Nephron (organoid): ENCODE measurements at regions not wholly inside any gene's neighbourhood (a gene's known extent, or its start where the extent isn't known, plus 50 kb on each side); places are given as distances from the start of the nearest gene placed in this dataset.
"Not testable (repeated sequence)": the region's sequence is repeated elsewhere in the genome, so short reads cannot be mapped to it uniquely, and the experiment has no call there.

Experiments
- H3K27ac Mint-ChIP-seq, 3 experiments: 2 replicates each; pipeline ENCODE4 v1.8.0; 2020; ENCODE audit warnings: mixed read lengths in 3 of 3, mild to moderate bottlenecking in 2 of 3, moderate library complexity in 1 of 3
- H3K27me3 Mint-ChIP-seq: 2 replicates; pipeline ENCODE4 v1.8.0; 2021; ENCODE audit warnings: low read depth, mild to moderate bottlenecking, moderate library complexity, mixed read lengths
- H3K36me3 Mint-ChIP-seq: 2 replicates; pipeline ENCODE4 v1.8.0; 2020; ENCODE audit warnings: low read depth, mixed read lengths
- H3K4me1 Mint-ChIP-seq: 2 replicates; pipeline ENCODE4 v1.8.0; 2020; ENCODE audit warnings: mixed read lengths
- H3K4me3 Mint-ChIP-seq, 3 experiments: 2 replicates each; pipeline ENCODE4 v1.8.0; 2020; ENCODE audit warnings: mild to moderate bottlenecking in 3 of 3, mixed read lengths in 3 of 3, moderate library complexity in 2 of 3
- H3K9me3 Mint-ChIP-seq: 2 replicates; pipeline ENCODE4 v1.8.0; 2020; ENCODE audit warnings: mixed read lengths
- TF ChIP-seq, protein P1 (sequence below), 3 experiments: fragments of 200-600 bp; sonication (generic); IDR thresholded peaks; one replicate each; pipeline ENCODE4 v1.5.0; 2021; ENCODE audit warnings: antibody characterized with exemption in 3 of 3; ENCODE audit not compliant: unreplicated experiment in 3 of 3

DNA sequence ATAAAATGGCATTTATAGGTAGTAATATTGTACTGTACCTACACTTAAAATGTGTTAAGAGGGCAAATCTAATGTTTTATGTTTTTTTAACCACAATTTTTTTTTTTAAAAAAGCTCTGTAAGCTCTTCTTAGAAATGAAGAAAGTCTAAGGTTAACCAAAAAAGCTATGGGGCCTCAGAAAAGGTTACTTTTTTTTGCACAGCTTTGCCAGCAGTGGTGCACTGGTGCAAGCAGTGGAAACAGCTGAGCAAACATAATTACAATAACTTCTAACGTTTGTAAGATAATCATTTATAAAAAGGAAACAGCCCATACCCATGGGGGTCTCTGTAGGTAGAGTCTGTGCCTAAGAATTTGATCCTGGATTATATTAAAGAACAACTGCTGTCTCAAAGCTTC lies 85.1 kb upstream of the NID2 start:
- H3K9me3 Mint-ChIP-seq: peaks cover 3% of the 10 kb centered on the region
- H3K36me3 Mint-ChIP-seq: no peaks in the 10 kb centered on the region
- peaks cover 8% of the 10 kb centered on the region for H3K27me3 Mint-ChIP-seq
- TF ChIP-seq, protein P1, sequence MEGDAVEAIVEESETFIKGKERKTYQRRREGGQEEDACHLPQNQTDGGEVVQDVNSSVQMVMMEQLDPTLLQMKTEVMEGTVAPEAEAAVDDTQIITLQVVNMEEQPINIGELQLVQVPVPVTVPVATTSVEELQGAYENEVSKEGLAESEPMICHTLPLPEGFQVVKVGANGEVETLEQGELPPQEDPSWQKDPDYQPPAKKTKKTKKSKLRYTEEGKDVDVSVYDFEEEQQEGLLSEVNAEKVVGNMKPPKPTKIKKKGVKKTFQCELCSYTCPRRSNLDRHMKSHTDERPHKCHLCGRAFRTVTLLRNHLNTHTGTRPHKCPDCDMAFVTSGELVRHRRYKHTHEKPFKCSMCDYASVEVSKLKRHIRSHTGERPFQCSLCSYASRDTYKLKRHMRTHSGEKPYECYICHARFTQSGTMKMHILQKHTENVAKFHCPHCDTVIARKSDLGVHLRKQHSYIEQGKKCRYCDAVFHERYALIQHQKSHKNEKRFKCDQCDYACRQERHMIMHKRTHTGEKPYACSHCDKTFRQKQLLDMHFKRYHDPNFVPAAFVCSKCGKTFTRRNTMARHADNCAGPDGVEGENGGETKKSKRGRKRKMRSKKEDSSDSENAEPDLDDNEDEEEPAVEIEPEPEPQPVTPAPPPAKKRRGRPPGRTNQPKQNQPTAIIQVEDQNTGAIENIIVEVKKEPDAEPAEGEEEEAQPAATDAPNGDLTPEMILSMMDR (IDR thresholded peaks at IDR 0.05; ENCODE audit: unreplicated experiment in 3 of 3): no peak
- peaks cover 21% of the 10 kb centered on the region for H3K4me1 Mint-ChIP-seq
- peak overlapping the region; percentile 6 to 75 (median 40) for H3K27ac Mint-ChIP-seq
- H3K4me3 Mint-ChIP-seq: no peak overlapping the region

DNA sequence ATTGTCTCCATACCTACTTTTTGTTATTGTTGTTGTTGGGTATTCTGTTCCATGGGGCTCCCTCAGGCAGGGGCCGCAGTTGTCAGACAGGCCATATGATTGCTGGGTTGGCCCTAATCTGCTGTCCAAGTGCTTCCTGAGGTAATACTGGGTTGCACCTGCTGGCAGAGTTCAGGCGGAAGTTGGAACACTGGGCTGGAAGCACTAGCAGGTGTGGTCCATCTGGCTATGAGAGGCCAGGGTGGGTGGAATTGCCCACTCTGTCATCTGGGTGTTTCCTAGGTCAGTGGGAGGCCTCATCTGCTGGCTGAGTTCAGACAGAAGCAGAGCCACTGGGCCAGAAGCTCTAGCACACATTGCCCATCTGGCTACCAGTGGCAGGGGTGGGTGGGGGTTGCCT lies 81.3 kb upstream of the NID2 start:
- Mint-ChIP-seq H3K4me3 (no peak overlapping the region), H3K27ac (no peak overlapping the region), H3K4me1 (peaks cover 21% of the 10 kb centered on the region), H3K9me3 (peaks cover 7% of the 10 kb centered on the region), H3K36me3 (no peaks in the 10 kb centered on the region), H3K27me3 (peaks cover 5% of the 10 kb centered on the region)
- TF ChIP-seq, protein P1 (IDR thresholded peaks at IDR 0.05; ENCODE audit: unreplicated experiment in 3 of 3): no peak

DNA sequence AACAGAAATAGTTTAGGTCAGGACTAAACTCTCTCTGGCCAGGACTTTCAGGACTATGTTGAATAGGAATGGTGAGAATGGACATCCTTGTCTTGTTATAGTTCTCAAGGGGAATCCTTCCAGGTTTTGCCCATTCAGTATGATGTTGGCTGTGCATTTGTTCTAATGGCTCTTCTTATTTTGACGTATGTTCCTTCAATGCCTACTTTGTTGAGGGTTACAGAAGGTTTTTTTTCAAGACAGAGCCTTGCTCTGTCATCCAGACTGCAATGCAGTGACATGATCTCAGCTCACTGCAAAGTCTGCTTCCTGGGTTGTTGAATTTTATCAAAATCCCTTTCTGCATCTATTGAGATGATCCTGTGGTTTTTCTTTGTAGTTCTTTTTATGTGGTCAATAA lies 79.5 kb upstream of the NID2 start:
- Mint-ChIP-seq H3K27ac (no peak overlapping the region), H3K4me3 (no peak overlapping the region), H3K27me3 (peaks cover 5% of the 10 kb centered on the region), H3K36me3 (no peaks in the 10 kb centered on the region), H3K9me3 (peaks cover 7% of the 10 kb centered on the region), H3K4me1 (peaks cover 5% of the 10 kb centered on the region)
- TF ChIP-seq, protein P1 (IDR thresholded peaks at IDR 0.05; ENCODE audit: unreplicated experiment in 3 of 3): no peak

DNA sequence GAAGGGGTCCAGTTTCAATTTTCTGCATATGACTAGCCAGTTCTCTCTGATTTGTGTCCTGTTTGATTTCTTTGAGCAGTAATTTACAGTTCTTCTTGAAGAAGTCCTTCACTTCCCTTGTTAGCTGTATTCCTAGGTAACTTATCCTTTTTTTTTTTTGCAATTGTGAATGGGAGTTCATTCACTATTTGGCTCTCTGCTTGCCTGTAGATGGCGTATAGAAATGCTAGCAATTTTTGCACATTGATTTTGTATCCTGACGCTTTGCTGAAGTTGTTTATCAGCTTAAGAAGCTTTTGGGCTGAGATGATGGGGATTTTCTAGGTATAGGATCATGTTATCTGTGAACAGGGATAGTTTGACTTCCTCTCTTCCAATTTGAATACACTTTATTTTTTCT lies 77.6 kb upstream of the NID2 start:
- TF ChIP-seq, protein P1 (IDR thresholded peaks at IDR 0.05; ENCODE audit: unreplicated experiment in 3 of 3): no peak
- no peak overlapping the region for H3K27ac Mint-ChIP-seq
- peaks cover 5% of the 10 kb centered on the region for H3K27me3 Mint-ChIP-seq
- H3K4me1 Mint-ChIP-seq: peaks cover 5% of the 10 kb centered on the region
- H3K4me3 Mint-ChIP-seq: no peak overlapping the region
- peaks cover 5% of the 10 kb centered on the region for H3K9me3 Mint-ChIP-seq
- no peaks in the 10 kb centered on the region for H3K36me3 Mint-ChIP-seq

DNA sequence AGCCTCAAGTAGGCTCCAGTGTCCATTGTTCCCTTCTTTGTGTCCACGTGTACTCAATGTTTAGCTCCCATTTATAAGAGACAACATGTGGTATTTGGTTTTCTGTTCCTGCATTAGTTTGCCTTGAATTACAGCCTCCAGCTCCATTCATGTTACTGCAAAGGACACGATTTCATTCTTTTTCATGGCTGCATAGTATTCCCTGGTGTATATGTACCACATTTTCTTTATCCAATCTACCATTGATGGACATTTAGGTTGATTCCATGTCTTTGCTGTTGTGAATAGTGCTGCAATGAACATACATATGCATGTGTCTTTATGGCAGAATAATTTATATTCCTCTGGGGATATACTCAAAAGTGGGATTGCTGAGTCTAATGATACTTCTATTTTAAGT lies 75.2 kb upstream of the NID2 start:
- H3K27me3 Mint-ChIP-seq, H3K9me3 Mint-ChIP-seq, H3K4me1 Mint-ChIP-seq, H3K4me3 Mint-ChIP-seq, H3K27ac Mint-ChIP-seq, H3K36me3 Mint-ChIP-seq: not testable (repeated sequence)

DNA sequence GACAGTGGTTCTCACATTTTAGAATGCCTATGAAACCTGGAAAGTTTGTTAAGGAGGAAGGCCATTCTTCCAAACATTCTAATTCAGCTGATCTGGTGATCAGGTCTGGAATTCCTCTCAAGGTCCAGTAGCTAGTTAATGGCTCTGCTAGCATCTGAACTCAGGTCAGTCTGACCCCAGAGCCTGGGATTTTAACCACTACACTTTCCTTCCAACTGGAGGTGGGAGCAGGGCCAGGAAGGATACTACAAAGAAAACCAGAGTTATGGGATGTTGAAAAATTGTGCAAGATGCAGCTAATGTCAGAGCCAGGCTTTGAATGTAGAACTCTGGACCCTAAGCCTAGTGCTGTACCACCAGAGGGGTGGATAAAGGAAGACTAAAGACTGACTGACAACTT lies 73.6 kb upstream of the NID2 start:
- H3K4me1 Mint-ChIP-seq: no peaks in the 10 kb centered on the region
- no peak overlapping the region for H3K27ac Mint-ChIP-seq
- H3K36me3 Mint-ChIP-seq: no peaks in the 10 kb centered on the region
- TF ChIP-seq, protein P1 (IDR thresholded peaks at IDR 0.05; ENCODE audit: unreplicated experiment in 3 of 3): no peak
- H3K9me3 Mint-ChIP-seq: peaks cover 9% of the 10 kb centered on the region
- H3K27me3 Mint-ChIP-seq: no peaks in the 10 kb centered on the region
- H3K4me3 Mint-ChIP-seq: no peak overlapping the region
